HepG2 (cell line): ENCODE measurements at regions not wholly inside any gene's neighbourhood (a gene's known extent, or its start where the extent isn't known, plus 50 kb on each side); places are given as distances from the start of the nearest gene placed in this dataset.

Experiments used
- ATAC-seq: fragments of 200-7000 bp; cut with Tn5 transposase; 3 replicates; pipeline ENCODE4 v1.9.1; 2020; ENCODE audit warnings: mild to moderate bottlenecking, moderate library complexity
- BruUV-seq: library from RNA; stranded (reverse); fragments of 400-500 nt; replicated peaks from 2 replicates; lab custom pipeline; 2021; lab: Mats Ljungman, UMichigan
- CTCF ChIA-PET: fragments of 300-600 bp; formaldehyde crosslinking; extraction: SDS; loops from one replicate; lab custom pipeline; 2021; ENCODE audit warnings: low total read pairs, inconsistent platforms, low intra/inter-chr PET ratio; lab: Yijun Ruan, JAX
- POLR2A ChIA-PET: fragments of 350-600 bp; sonication (Branson Sonifier 250); formaldehyde crosslinking; loops from one replicate; lab custom pipeline; 2020; ENCODE audit warnings: antibody characterized with exemption, inconsistent platforms; lab: Yijun Ruan, JAX
- DNase-seq: peaks from one replicate; pipeline ENCODE4 v3.0.0-alpha.2; 2015; ENCODE audit warnings: low spot score
- FAIRE-seq: peaks from 3 replicates; lab custom pipeline; 2011; peaks lifted over from hg19 to GRCh38; lab: Jason Lieb, UNC
- H2AFZ ChIP-seq: one replicate; pipeline ENCODE4 v1.6.1; 2011; ENCODE audit warnings: low read length, inconsistent platforms
- H3K27ac ChIP-seq: fragments of 300-600 bp; 3 replicates; pipeline ENCODE4 v1.8.0; 2011; ENCODE audit warnings: mixed run types, mild to moderate bottlenecking, mixed read lengths, low read length, inconsistent platforms; ENCODE audit not compliant: insufficient read depth; ENCODE audit errors: extremely low read length
- H3K27me3 ChIP-seq, 2 experiments: fragments of 200-600 bp in 1 of 2; 2 replicates in 1 of 2; 3 replicates in 1 of 2; pipeline versions ENCODE4 v1.6.0 to v1.8.0; 2011; ENCODE audit warnings: low read length in 2 of 2, mild to moderate bottlenecking in 2 of 2, moderate library complexity in 2 of 2, inconsistent platforms in 1 of 2; ENCODE audit not compliant: insufficient read depth in 2 of 2, control insufficient read depth in 1 of 2
- H3K36me3 ChIP-seq, 2 experiments: fragments of 200-600 bp in 1 of 2; replicated peaks in 1 of 2; 2 replicates in 1 of 2; 3 replicates in 1 of 2; pipeline versions ENCODE4 v1.5.1 to v1.8.0; 2011; ENCODE audit warnings: low read length in 2 of 2, inconsistent platforms in 1 of 2; ENCODE audit not compliant: insufficient read depth in 2 of 2, control insufficient read depth in 1 of 2
- H3K4me1 ChIP-seq: 2 replicates; pipeline ENCODE4 v1.5.1; 2012; ENCODE audit warnings: low read length, inconsistent platforms; ENCODE audit not compliant: insufficient read depth
- H3K4me2 ChIP-seq: 2 replicates; pipeline ENCODE4 v1.6.0; 2011; ENCODE audit warnings: low read depth, low read length, inconsistent platforms
- H3K4me3 ChIP-seq, 3 experiments: fragments of 200-600 bp in 1 of 3; sonication (generic), shearing (Covaris generic) in 1 of 3; replicated peaks in 1 of 3; 2 replicates each; pipeline ENCODE4 v1.5.1; 2011 to 2016; ENCODE audit warnings: low read length in 3 of 3, inconsistent platforms in 2 of 3, low read depth in 2 of 3, mild to moderate bottlenecking in 2 of 3, control low read depth in 1 of 3, mixed read lengths in 1 of 3; ENCODE audit not compliant: insufficient read depth in 1 of 3
- H3K79me2 ChIP-seq: one replicate; pipeline ENCODE4 v1.6.1; 2011; ENCODE audit warnings: low read length, inconsistent platforms; ENCODE audit not compliant: insufficient read depth
- H3K9ac ChIP-seq: 2 replicates; pipeline ENCODE4 v1.6.0; 2011; ENCODE audit warnings: mild to moderate bottlenecking, low read depth, low read length, inconsistent platforms; ENCODE audit not compliant: insufficient read depth
- H3K9me3 ChIP-seq: 2 replicates; pipeline ENCODE4 v1.5.1; 2012; ENCODE audit warnings: mild to moderate bottlenecking, low read length
- H4K20me1 ChIP-seq: 2 replicates; pipeline ENCODE4 v1.6.0; 2011; ENCODE audit warnings: inconsistent platforms, mild to moderate bottlenecking, low read length, moderate library complexity; ENCODE audit not compliant: insufficient read depth
- AGO2 ChIP-seq: fragments of 200-400 bp; formaldehyde crosslinking; optimal IDR thresholded peaks from 2 replicates; pipeline ENCODE3; 2017; ENCODE audit warnings: mild to moderate bottlenecking, low read depth, low read length, moderate library complexity
- CENPBD1 ChIP-seq: sonication (generic); formaldehyde crosslinking; IDR thresholded peaks from 2 replicates; pipeline ENCODE4 v1.8.0; 2022; ENCODE audit warnings: missing genetic modification reagents, low read depth, mild to moderate bottlenecking, borderline replicate concordance
- GPN1 ChIP-seq: sonication (generic); formaldehyde crosslinking; IDR thresholded peaks from 2 replicates; pipeline ENCODE4 v1.5.1; 2020; ENCODE audit warnings: missing genetic modification reagents, borderline replicate concordance
- KLF12 ChIP-seq: sonication (generic); formaldehyde crosslinking; IDR thresholded peaks from 2 replicates; pipeline ENCODE4 v1.4.0; 2020; ENCODE audit warnings: missing genetic modification reagents, borderline replicate concordance
- NR2F2 ChIP-seq: IDR thresholded peaks from 2 replicates; pipeline ENCODE4 v1.6.1; 2012; ENCODE audit warnings: low read depth, inconsistent platforms, borderline replicate concordance
- RARA ChIP-seq: IDR thresholded peaks from 2 replicates; pipeline ENCODE4 v1.6.1; 2016; ENCODE audit warnings: missing genetic modification reagents, missing compliant biosample characterization
- TEAD2 ChIP-seq: sonication (generic); formaldehyde crosslinking; IDR thresholded peaks from 2 replicates; pipeline ENCODE4 v1.9.0; 2021; ENCODE audit warnings: missing genetic modification reagents
- TEAD3 ChIP-seq: optimal IDR thresholded peaks from 2 replicates; pipeline ENCODE3; 2016; ENCODE audit warnings: borderline replicate concordance
- ZBTB34 ChIP-seq: sonication (generic); formaldehyde crosslinking; IDR thresholded peaks from 2 replicates; pipeline ENCODE4 v1.8.0; 2022; ENCODE audit warnings: mild to moderate bottlenecking, missing genetic modification reagents
- ZBTB49 ChIP-seq: sonication (generic); formaldehyde crosslinking; IDR thresholded peaks from 2 replicates; pipeline ENCODE4 v1.4.0; 2020; ENCODE audit warnings: missing genetic modification reagents, borderline replicate concordance
- ZNF253 ChIP-seq: sonication (generic); formaldehyde crosslinking; IDR thresholded peaks from 2 replicates; pipeline ENCODE4 v1.8.0; 2022; ENCODE audit warnings: mild to moderate bottlenecking, missing genetic modification reagents, borderline replicate concordance
- ZNF274 ChIP-seq: sonication (generic); formaldehyde crosslinking; IDR thresholded peaks from 2 replicates; pipeline ENCODE4 v1.5.1; 2020; ENCODE audit warnings: mild to moderate bottlenecking, missing genetic modification reagents
- ZNF275 ChIP-seq: sonication (generic); formaldehyde crosslinking; IDR thresholded peaks from 2 replicates; pipeline ENCODE4 v1.8.0; 2022; ENCODE audit warnings: missing genetic modification reagents, mild to moderate bottlenecking, inconsistent platforms, borderline replicate concordance
- ZNF367 ChIP-seq: sonication (generic); formaldehyde crosslinking; IDR thresholded peaks from 2 replicates; pipeline ENCODE4 v1.4.0; 2020; ENCODE audit warnings: missing genetic modification reagents, borderline replicate concordance
- ZNF589 ChIP-seq: sonication (generic); formaldehyde crosslinking; conservative IDR thresholded peaks from 2 replicates; pipeline ENCODE4 v1.8.0; 2022; ENCODE audit warnings: mild to moderate bottlenecking, moderate library complexity, missing genetic modification reagents
- ZNF766 ChIP-seq: sonication (generic); formaldehyde crosslinking; IDR thresholded peaks from 2 replicates; pipeline ENCODE4 v1.5.0; 2020; ENCODE audit warnings: missing genetic modification reagents, borderline replicate concordance
- ZNF772 ChIP-seq: sonication (generic); formaldehyde crosslinking; IDR thresholded peaks from 2 replicates; pipeline ENCODE4 v1.5.0; 2020; ENCODE audit warnings: mild to moderate bottlenecking, missing genetic modification reagents
- WGBS: methylation state at CpG from one replicate; pipeline ENCODE4 v1.1.6; 2017; ENCODE audit warnings: low lambda C conversion rate; 5-methylcytosine and 5-hydroxymethylcytosine counted together
- in situ Hi-C: cut with HindIII; loops from 2 replicates; pipeline ENCODE4 v1.10.0; 2017; ENCODE audit warnings: low pct_unique_long_range_greater_than_20kb; ENCODE audit not compliant: extremely low pct_ligation_motif_present
- intact Hi-C: fragments of 100-400 bp; cut with micrococcal nuclease; formaldehyde crosslinking; loops from one replicate; pipeline ENCODE4 v1.10.0; 2022; ENCODE audit not compliant: unreplicated experiment
- TF ChIP-seq, protein P1 (sequence below): sonication (generic); formaldehyde crosslinking; IDR thresholded peaks from 2 replicates; pipeline ENCODE4 v1.5.1; 2020; ENCODE audit warnings: missing genetic modification reagents, mild to moderate bottlenecking, borderline replicate concordance

GRCh38 chr1:189673217-189673616, 804.4 kb downstream of the BRINP3 start:
- CTCF ChIA-PET: no interaction called here
- ATAC-seq (no peak), FAIRE-seq (no peak), DNase-seq (no peak)
- no peaks in the 10 kb centered on the region for H4K20me1 ChIP-seq
- no peak overlapping the region for H3K27ac ChIP-seq
- no peak overlapping the region for H3K4me3 ChIP-seq
- H3K27me3 ChIP-seq: no peaks in the 10 kb centered on the region
- no peaks in the 10 kb centered on the region for H3K9me3 ChIP-seq
- H3K4me1 ChIP-seq: no peaks in the 10 kb centered on the region
- H3K9ac ChIP-seq: no peak overlapping the region
- intact Hi-C loops (loop anchor here (2.0 kb wide), 1 partner anchor 244 kb away; no protein-coding TSS in a partner anchor), in situ Hi-C loops (no loop called here)
- POLR2A ChIA-PET: no interaction called here
- H3K4me2 ChIP-seq: no peak overlapping the region
- 7% methylated on average over 2 of the region's 2 CpGs for WGBS
- no peaks in the 10 kb centered on the region for H3K36me3 ChIP-seq
- no TSS peak for BruUV-seq
- H3K79me2 ChIP-seq: no peaks in the 10 kb centered on the region
- no peak overlapping the region for H2AFZ ChIP-seq
- TF ChIP-seq TEAD3 (CRISPR knock-in tag) (no peak), GPN1 (CRISPR knock-in tag) (no peak), ZNF275 (no peak), ZNF772 (CRISPR knock-in tag) (no peak), TEAD2 (CRISPR knock-in tag) (no peak), ZNF766 (no peak), AGO2 (no peak), ZNF367 (CRISPR knock-in tag) (no peak), ZBTB49 (CRISPR knock-in tag) (no peak), ZNF253 (CRISPR knock-in tag) (no peak), CENPBD1 (CRISPR knock-in tag) (no peak), ZBTB34 (no peak), KLF12 (no peak), ZNF274 (CRISPR knock-in tag) (no peak), NR2F2 (no peak), RARA (no peak), ZNF589 (CRISPR knock-in tag) (no peak)
- TF ChIP-seq, protein P1, sequence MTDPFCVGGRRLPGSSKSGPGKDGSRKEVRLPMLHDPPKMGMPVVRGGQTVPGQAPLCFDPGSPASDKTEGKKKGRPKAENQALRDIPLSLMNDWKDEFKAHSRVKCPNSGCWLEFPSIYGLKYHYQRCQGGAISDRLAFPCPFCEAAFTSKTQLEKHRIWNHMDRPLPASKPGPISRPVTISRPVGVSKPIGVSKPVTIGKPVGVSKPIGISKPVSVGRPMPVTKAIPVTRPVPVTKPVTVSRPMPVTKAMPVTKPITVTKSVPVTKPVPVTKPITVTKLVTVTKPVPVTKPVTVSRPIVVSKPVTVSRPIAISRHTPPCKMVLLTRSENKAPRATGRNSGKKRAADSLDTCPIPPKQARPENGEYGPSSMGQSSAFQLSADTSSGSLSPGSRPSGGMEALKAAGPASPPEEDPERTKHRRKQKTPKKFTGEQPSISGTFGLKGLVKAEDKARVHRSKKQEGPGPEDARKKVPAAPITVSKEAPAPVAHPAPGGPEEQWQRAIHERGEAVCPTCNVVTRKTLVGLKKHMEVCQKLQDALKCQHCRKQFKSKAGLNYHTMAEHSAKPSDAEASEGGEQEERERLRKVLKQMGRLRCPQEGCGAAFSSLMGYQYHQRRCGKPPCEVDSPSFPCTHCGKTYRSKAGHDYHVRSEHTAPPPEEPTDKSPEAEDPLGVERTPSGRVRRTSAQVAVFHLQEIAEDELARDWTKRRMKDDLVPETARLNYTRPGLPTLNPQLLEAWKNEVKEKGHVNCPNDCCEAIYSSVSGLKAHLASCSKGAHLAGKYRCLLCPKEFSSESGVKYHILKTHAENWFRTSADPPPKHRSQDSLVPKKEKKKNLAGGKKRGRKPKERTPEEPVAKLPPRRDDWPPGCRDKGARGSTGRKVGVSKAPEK (CRISPR knock-in tag): no peak
